GM18519 (cell line): ENCODE measurements at regions not wholly inside any gene's neighbourhood (a gene's known extent, or its start where the extent isn't known, plus 50 kb on each side); places are given as distances from the start of the nearest gene placed in this dataset.
A peak's percentile ranks its signal among the peaks of the same experiment; 100 is the strongest.

Source experiments
- ATAC-seq: cut with Tn5 transposase; IDR thresholded peaks from one replicate; pipeline ENCODE4 v1.9.1; 2021; ENCODE audit warnings: mild to moderate bottlenecking, moderate library complexity; ENCODE audit not compliant: unreplicated experiment, low FRiP score

DNA sequence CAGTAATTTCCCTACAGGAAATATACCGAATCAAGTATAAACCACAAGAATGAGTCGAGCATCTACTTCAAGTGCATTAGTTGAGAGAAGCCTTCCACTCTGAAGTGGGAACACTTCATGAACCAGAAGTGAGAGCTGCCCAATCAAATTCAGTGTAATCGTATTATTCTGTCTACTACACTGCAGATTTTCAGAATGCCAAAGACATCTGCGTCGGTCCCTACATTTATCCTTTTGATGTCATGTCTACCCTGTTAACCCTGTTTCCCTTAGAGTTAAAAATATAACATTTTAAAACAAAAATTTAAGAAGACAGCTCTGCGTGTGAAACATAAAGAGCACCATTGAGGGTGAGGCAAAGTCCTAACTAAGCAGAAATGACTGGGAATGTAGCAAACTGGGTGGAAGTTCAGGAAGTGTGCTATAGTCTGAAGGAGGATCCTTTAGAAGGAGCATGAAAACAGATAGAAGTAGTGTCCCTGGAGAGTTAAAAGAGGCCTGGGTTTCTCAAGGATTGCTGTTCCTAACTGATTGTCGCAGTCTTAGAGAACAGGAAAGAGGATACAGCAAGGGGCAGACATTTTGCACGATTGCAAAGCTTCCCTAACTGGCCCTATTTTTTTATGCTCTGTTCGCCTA lies 291.2 kb downstream of the PTPRC start:
- ATAC-seq: peak; percentile 53

DNA sequence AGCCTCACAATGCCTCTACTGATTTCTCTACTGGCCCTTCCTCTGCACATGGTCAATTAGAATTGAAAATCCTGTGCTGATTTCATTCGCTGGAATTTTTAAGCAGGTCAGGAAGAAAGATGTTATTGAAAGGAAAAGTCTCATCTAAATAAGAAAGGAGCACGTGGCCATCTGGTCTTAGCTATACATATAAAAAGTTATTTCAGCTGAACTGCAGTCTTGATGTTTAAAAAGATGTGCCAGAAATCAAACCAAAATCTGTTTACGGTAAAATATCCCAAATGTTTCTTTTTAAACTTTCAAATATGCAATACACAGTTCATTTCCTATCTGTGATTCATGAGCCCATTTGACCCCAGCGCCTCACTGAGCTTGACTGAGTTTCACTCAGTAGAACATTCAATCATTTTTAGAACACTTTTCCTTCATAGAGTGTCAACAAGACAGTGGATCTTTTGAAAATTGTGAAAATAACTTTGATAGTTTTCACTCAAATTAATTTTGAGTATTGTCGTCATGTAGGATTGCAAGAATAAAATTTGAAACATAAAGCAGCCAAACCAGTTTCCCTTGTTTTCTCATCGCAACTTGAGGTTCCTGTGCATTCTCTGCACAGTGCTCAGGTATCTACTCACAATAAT lies 293.6 kb downstream of the PTPRC start:
- no peak for ATAC-seq

DNA sequence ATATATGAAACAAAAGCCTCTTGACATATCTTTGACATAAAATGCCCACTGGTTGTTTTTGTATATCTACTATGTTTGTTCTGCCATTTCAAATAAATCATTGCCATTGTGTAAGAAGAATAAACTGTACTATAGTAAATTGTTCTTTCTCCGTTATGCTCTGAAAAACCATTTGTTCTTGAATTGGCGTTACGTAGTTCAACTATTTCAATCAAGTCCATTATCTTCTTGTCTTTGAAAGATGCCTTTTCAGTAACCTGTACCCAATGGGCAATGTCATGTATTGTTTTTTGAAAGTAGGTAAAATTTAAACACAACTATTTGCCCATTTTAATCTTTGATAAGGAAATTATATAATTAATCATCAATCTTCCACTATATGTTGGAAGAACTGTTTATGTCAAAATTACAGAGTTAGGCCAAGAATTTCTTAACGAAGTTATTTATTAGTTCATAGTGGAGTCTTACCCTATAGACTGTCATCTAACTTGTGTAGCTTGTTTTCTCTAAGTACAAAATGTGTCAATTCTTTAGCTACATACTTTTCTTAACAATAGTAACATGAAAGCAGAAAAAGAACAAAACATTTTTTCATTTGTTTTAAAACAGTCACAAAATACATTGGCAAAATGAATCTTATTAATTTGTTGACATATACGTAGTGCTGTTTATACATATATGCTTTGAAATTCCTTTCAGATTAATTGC lies 294.8 kb downstream of the PTPRC start:
- no peak for ATAC-seq

DNA sequence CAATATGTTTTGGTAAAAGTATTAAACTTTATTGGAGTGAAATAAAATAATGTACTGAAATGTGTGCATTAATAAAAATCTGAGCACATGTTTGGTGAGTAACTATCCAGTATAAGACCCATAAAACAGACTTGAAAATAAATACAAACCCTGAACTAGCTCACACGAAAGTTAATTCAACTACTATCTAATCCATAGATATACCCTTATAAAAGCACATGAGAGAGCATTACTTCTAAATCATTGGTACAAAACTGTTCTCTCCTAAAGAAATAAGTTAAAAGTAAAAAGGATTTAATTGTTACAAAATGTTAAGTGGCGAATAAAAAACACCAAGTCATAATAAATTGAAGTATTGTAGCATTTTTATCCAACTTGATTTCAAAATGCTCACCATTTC lies 295.6 kb downstream of the PTPRC start:
- ATAC-seq: no peak

DNA sequence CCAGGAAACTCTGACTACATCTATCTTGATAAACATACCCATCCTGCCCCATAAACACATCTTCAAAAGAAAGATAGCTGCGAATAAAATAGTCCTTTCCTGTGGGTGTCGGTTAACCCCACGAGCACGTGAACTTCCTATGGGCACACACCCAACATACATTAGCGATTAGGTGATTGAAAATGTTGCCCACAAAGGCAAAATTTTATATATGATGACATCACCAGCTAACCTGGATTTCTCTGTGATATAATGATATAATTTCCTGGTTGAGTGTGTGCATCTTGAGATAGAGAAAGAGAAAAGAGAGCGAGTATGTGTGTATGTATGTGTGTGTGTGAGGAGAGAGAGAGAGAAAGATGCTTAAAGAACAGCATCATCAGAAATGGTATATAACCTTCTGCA lies 296.1 kb downstream of the PTPRC start:
- ATAC-seq: peak; percentile 18

DNA sequence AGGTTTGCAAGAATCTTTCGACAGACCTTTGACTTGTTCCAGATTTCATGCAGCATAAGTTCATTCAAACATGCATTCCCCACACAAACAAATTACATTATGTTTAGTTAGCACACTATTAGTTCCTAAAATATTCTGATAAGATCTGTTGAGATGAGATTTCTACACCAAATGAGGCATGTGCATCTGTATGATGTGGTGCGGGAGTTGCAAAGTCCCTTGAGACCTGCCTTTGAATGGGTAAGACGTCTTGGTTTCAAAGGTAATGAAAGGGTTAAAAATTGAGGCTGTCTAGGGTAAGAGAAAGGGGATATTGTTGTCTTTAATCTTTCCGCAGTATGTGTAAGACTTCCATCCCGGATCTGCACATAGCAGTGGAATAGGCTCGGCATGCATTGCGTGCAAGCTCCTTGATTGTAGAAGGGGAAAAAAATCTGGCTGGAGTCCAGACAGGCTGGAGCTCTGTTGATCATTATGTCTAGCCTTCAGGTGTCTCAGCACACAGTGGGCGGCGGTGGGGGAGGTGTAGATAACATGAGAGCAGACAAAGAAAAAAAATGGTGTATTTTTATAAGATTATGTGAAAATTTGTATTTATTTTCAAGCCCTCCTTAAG lies 296.6 kb downstream of the PTPRC start:
- peak; percentile 28 for ATAC-seq

DNA sequence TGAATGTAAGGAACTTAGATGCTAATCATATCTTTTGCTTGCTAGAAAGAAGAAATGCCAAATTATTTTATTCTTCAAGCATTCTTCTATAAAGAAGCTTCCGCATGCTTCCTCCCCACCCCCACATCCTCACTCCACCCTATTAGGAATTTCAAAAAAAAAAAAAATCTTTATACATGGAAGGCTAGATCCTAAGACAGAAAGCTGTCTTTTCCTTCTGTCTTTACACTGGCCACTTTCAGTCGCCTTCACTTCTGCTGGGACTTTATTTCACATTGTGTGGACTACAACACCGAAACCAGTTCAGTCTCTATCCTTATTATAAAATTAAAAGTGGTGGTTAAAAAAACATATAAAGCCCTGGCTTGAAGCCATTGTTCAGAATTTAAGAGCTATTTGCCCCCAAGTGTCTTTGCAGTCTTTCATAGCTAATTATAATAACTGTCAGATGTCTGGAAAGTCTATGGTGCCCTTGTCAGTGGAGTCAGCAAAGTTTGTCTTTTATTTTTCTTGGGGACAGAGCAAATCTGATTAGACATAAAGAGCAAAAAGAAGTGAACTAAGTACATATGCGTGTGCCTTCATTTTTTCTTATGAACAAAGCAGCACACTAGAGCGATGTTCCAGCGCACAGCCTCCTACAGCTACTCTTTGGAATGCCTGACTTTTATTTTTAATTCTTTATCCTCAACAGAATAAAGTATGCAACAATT lies 297.7 kb downstream of the PTPRC start:
- ATAC-seq: no peak

DNA sequence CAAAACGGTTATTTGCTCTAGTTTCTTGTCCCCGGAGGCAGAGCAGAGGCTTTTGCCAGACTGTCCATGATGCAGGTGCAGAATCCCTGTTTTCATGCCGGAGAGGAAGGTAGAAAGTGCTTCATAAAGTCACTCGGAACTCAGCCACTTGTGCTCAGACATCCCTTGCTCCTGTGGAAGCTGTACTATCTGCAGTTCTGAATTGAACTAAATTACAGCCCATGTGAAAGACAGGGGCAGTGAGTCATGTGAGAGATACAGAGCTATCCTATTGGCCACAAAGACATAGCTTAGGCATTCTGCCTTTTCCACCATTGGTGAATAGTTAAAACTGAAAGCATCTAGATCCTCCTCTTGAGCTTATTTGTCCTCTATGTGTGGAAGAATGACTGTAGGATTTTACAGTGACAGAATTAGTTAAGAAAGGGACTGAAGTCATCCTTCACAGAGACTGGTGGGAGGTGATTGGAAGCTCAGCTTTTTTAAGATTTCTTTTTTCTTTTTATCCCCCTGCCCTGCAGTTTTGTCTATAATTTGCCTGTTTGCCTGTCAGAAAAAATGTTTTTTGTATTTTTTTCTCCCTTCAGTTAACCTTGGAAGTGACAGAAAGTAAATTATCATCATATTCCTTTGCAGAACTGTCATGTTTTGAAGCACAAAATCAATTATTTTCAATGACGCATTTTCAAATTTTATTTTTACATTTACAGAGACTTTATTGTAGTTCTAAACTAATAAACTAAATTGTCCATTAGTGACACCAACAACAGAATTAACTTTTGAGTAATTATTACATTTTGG lies 298.6 kb downstream of the PTPRC start:
- peak; percentile 88 for ATAC-seq

DNA sequence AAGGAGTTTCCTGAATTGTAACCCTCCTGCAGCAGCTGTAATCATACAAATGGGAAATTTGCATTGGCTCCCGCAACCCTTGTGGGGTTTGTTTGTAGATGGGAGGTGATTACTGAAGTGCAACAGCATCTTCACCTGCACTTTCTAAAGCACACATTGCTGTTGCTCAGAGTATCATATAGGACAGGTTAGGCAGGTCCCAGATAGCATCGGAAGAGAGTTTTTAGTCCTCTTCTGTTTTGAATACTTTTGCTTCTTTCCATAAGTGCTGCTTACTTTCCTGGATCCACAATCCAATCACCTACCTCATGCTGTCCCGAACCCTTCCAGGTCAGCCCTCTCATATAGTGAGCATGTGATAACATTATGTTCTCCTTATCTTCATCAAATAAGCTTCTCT lies 300.4 kb downstream of the PTPRC start:
- ATAC-seq: no peak

DNA sequence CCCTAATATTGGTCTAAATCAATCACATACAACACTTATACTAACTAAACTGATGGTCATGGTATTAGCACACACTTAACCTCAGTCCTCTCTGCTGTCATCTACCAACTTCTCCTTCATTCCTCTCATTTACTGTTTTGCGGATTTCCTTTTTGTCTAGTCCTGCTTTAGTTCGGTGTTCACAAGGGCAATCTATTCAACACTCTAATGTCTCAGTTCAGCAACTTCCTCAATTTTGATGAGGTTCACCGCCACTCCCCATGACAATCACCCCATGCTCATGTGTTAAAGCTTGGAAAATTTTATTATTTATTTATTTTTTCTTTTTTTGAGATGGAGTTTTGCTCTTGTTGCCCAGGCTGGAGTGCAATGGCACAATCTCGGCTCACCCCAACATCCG lies 301.1 kb downstream of the PTPRC start:
- ATAC-seq: no peak

DNA sequence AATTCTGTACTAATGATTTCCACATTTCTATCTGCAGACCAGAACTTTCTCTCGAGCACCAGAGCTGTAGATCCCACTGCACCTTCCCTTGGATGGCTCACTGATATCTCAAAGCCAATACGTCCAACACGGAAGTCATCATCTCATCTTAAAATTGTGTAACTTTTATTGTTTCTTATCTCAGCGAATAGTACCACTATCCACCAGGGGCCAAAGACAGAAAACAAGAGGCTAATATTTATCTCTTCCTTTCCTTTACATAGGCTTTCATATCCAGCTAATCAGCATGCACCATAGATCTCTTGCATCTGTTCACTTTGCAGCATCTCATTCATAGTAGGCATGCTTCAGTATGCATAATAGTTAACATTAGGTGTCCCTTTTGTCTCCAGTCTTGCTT lies 303.6 kb downstream of the PTPRC start:
- no peak for ATAC-seq

DNA sequence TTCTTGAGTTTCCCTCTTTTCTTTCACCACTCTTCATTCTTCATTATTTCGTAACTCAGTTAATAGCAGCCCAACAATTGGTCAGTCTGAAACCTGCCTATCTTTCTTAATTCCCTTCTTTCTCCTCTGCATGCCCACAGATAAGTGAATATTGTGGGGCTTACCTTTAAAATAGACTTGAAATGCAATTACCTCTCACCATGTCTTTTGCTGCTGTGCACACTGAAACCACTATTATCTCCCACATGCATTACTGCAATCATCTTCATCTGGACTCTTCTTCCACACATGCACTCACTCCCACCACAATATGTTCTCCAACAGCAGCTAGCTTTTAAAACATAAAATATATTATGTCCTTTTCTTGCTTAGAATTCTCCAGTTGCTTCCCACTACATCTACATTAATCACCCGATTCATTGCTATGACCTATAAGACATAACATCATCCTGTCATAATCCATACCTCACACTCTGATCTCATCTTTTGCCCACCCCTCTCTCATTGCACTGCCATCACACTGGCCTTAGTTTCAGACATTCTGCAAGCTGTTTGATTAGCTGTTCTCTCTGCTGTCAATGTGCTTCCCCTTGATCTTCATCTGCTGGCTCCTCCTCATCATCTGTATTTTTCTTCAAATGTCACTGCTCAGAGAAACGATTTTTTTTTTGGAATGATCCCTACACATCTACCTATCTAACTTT lies 304.8 kb downstream of the PTPRC start:
- no peak for ATAC-seq

DNA sequence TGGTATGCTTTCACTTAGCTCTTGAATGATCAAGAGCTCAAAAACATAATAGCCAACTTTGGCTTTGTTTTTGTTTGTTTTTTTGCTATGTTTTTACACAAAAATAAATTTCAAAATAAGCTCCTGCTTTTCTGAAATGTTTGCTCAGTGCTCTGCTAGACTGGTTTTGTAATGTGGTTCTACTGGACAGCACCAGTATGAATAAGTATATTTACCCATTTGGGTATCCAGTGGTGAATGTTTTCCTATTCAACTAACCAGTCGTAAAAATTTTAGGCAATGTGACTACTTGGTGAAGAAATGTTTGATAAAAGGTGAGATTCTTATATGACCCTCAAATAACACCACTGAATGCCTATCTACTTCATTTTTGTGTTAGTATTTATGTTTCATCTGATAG lies 308.6 kb downstream of the PTPRC start:
- ATAC-seq: no peak

DNA sequence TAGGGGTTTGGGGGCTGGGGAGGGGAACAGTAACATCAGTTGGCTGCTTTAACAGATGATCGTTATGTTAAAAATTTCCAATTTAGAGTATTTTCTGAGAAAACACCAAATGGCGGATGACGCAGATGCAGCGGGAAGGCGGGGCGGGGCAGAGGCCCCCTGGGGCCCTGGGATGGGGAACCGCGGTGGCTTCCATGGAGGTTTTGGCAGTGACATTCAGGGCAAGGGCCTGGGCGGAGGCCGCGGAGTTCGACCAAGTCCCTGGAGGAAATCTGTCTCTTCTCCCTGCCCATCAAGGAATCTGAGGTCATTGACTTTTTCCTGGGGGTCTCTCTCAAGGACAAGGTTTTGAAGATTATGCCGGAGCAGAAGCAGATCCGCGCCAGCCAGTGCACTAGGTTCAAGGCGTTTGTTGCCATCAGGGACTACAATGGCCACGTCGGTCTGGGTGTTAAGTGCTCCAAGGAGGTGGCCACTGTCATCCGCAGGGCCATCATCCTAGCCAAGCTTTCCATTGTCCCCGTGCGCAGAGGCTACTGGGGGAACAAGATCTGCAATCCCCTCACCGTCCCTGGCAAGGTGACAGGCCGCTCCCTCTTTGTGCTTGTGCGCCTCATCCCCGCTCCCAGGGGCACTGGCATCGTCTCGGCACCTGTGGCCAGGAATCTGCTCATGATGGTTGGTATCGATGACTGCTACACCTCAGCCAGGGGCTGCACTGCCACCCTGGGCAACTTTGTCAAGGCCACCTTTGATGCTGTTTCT lies 310.2 kb downstream of the PTPRC start:
- no peak for ATAC-seq

DNA sequence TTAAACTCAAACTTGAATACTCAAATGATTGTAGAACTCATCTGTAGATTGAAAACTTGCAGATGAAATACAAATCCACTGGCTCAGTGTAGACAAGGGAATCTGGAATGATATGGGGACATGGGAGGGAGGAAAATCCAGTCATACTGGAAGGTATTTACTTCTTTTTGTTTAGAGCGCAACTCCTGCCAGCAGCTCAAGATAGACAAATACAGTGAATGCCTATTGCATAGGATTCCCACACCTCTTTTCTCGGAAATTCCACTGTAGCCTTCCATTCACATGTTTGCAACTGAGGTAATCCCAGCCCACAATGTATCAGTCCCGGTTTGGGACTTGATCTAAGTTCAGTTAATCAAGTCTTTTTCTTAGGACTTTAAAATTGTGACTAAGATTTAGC lies 311.2 kb downstream of the PTPRC start:
- ATAC-seq: no peak

DNA sequence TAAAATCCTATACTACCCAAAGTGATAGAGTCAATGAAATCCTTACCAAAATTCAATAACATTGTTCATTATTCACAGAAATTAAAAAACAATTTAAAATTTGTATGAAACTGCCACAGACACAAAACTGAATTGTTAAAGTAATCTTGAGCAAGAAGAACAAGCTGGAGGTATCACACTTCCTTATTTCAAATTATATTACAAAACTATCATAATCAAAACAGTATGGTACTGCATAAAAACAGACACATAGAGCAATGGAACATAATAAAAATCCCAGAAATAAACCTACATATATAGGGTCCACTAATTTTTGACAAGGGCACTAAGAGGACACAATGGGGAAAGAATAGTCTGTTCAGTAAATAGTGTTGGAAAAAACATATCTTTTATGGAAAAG lies 316.2 kb downstream of the PTPRC start:
- no peak for ATAC-seq

DNA sequence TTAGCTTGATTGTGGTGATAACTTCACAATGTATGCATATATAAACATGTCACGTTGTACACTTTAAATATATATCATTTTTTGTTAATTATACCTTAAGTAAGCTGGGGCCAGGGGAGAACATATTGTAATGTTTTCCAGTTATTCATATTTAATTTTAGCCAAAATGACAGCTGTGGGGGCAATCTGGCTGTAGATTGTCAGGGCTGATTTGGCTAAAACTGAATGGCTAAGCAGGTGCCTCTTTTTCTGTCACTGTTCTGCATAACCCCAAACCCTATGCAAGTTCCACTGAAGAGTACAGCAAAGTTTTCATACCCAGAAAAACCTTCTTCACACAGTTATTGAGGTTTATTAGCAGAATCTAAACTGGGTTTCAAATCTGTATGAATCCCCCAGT lies 318.2 kb downstream of the PTPRC start:
- no peak for ATAC-seq

DNA sequence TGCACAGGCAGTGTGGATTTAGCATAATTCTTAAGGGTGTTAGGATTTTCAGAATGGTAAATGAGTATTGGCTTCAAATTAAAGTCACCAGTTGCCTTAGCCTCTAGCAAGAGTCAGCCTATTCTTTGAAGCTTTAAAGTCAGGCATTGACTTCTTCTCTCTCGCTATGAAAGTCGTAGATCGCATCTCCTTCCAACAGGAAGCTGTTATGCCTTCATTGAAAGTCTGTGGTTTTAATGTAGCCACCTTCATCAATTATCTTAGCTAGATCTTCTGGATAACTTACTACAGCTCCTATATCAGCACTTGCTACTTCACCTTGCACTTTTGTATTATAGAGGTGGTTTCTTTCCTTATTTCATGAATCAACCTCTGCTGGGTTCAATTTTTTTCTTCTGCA lies 320.2 kb downstream of the PTPRC start:
- ATAC-seq: no peak

DNA sequence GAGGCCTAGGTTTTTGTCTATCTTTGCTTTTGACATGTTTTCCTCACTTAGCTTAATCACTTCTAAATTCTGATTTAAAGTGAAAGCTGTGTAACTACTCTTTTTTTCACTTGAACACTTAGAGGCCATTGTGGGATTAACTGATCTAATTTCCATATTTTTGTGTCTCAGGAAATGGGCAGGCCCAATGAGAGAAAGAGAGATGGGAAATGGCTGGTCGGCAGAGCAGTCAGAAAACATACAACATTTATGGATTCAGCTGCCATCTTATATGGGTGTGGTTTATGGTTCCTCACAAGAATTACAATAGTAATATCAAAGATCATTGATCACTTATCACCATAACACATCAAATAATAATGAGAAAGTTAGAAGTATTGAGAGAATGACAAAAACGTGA lies 320.8 kb downstream of the PTPRC start:
- ATAC-seq: no peak
